SK-N-SH treated with all-trans-retinoic acid at 6 μM for 48 hours (cell line): ENCODE measurements at regions not wholly inside any gene's neighbourhood (a gene's known extent, or its start where the extent isn't known, plus 50 kb on each side); places are given as distances from the start of the nearest gene placed in this dataset.
A peak's percentile ranks its signal among the peaks of the same experiment; 100 is the strongest.

Experiments used
- ATAC-seq: fragments of 200-7000 bp; cut with Tn5 transposase; 3 replicates; pipeline ENCODE4 v1.9.1; 2020; ENCODE audit warnings: mild to moderate bottlenecking, moderate library complexity
- BACH2 ChIP-seq: fragments of 250-450 bp; sonication (Bioruptor Pico); IDR thresholded peaks from 2 replicates; pipeline ENCODE4 v1.9.0; 2021; ENCODE audit warnings: mild to moderate bottlenecking, borderline replicate concordance
- CREB5 ChIP-seq: fragments of 250-450 bp; sonication (Bioruptor Pico); IDR thresholded peaks from 2 replicates; pipeline ENCODE4 v1.5.1; 2020; ENCODE audit warnings: low read depth, mild to moderate bottlenecking, moderate library complexity
- CSDC2 ChIP-seq: fragments of 250-450 bp; sonication (Bioruptor Pico); IDR thresholded peaks from 2 replicates; pipeline ENCODE4 v1.5.0; 2020; ENCODE audit warnings: mild to moderate bottlenecking, moderate library complexity
- CSRNP3 ChIP-seq: fragments of 250-450 bp; sonication (Bioruptor Pico); IDR thresholded peaks from 2 replicates; pipeline ENCODE4 v1.5.1; 2021; ENCODE audit warnings: mild to moderate bottlenecking, moderate library complexity
- ESRRG ChIP-seq: fragments of 250-450 bp; sonication (Bioruptor Pico); IDR thresholded peaks from 2 replicates; pipeline ENCODE4 v1.6.1; 2021; ENCODE audit warnings: mild to moderate bottlenecking
- GLIS3 ChIP-seq: fragments of 250-450 bp; sonication (Bioruptor Pico); IDR thresholded peaks from 2 replicates; pipeline ENCODE4 v1.5.0; 2020; ENCODE audit warnings: mild to moderate bottlenecking, moderate library complexity
- OSR1 ChIP-seq: fragments of 250-450 bp; sonication (Bioruptor Pico); IDR thresholded peaks from 2 replicates; pipeline ENCODE4 v1.8.0; 2022; ENCODE audit warnings: moderate library complexity, mild to moderate bottlenecking, inconsistent platforms
- POU6F1 ChIP-seq: fragments of 250-450 bp; sonication (Bioruptor Pico); IDR thresholded peaks from 2 replicates; pipeline ENCODE4 v1.8.0; 2021; ENCODE audit warnings: low read depth, mild to moderate bottlenecking, moderate library complexity, borderline replicate concordance
- SNAI2 ChIP-seq: fragments of 250-450 bp; sonication (Bioruptor Pico); IDR thresholded peaks from 2 replicates; pipeline ENCODE4 v1.5.0; 2020; ENCODE audit warnings: mild to moderate bottlenecking, moderate library complexity
- TOX ChIP-seq: fragments of 250-450 bp; sonication (Bioruptor Pico); IDR thresholded peaks from 2 replicates; pipeline ENCODE4 v1.8.0; 2021; ENCODE audit warnings: mild to moderate bottlenecking, moderate library complexity, borderline replicate concordance
- TSHZ2 ChIP-seq: fragments of 250-450 bp; sonication (Bioruptor Pico); IDR thresholded peaks from 2 replicates; pipeline ENCODE4 v1.5.0; 2020; ENCODE audit warnings: mild to moderate bottlenecking, moderate library complexity
- ZC3H10 ChIP-seq: fragments of 250-450 bp; sonication (Bioruptor Pico); IDR thresholded peaks from 2 replicates; pipeline ENCODE4 v1.5.1; 2021; ENCODE audit warnings: mild to moderate bottlenecking, moderate library complexity
- ZFP30 ChIP-seq: fragments of 450-650 bp; formaldehyde crosslinking; IDR thresholded peaks from 2 replicates; pipeline ENCODE4 v1.5.0; 2022; ENCODE audit warnings: mild to moderate bottlenecking, moderate library complexity
- ZNF565 ChIP-seq: fragments of 450-650 bp; formaldehyde crosslinking; conservative IDR thresholded peaks from 2 replicates; pipeline ENCODE4 v1.5.0; 2020; ENCODE audit warnings: low read depth, mild to moderate bottlenecking, moderate library complexity
- ZNF70 ChIP-seq: fragments of 450-650 bp; formaldehyde crosslinking; IDR thresholded peaks from 2 replicates; pipeline ENCODE4 v1.5.0; 2020; ENCODE audit warnings: mild to moderate bottlenecking, moderate library complexity
- ZNF8 ChIP-seq: fragments of 450-650 bp; formaldehyde crosslinking; IDR thresholded peaks from 2 replicates; pipeline ENCODE4 v1.5.0; 2020; ENCODE audit warnings: mild to moderate bottlenecking, moderate library complexity

- ATAC-seq: no peak
- TF ChIP-seq GLIS3 (CRISPR knock-in tag) (no peak), ESRRG (no peak), TSHZ2 (CRISPR knock-in tag) (no peak), CSRNP3 (CRISPR knock-in tag) (no peak), POU6F1 (no peak), SNAI2 (CRISPR knock-in tag) (no peak), BACH2 (no peak), ZC3H10 (CRISPR knock-in tag) (no peak), CSDC2 (CRISPR knock-in tag) (no peak), OSR1 (no peak), CREB5 (CRISPR knock-in tag) (no peak)
Observed at GRCh38 chr12:58306266-58307000, 365.1 kb downstream of the ATP23 start.

- TF ChIP-seq TSHZ2 (CRISPR knock-in tag) (no peak), OSR1 (no peak), POU6F1 (no peak), ZC3H10 (CRISPR knock-in tag) (no peak), ZNF70 (CRISPR knock-in tag) (no peak), ESRRG (no peak), ZNF8 (CRISPR knock-in tag) (no peak), ZFP30 (CRISPR knock-in tag) (no peak)
- ATAC-seq: no peak
Observed at GRCh38 chr12:58309806-58310205, 368.4 kb downstream of the ATP23 start.

GRCh38 chr12:58310368-58310767 lies 369.0 kb downstream of the ATP23 start:
- ATAC-seq: peak; percentile 44; the same call in 1 of the 3 replicates
- TF ChIP-seq CSRNP3 (CRISPR knock-in tag) (no peak), TOX (CRISPR knock-in tag) (no peak), ZNF8 (CRISPR knock-in tag) (no peak), GLIS3 (CRISPR knock-in tag) (no peak), ZNF565 (CRISPR knock-in tag) (no peak), TSHZ2 (CRISPR knock-in tag) (no peak), BACH2 (no peak), POU6F1 (no peak)
